Vagina (tissue), 2 donors: ENCODE measurements at regions not wholly inside any gene's neighbourhood (a gene's known extent, or its start where the extent isn't known, plus 50 kb on each side); places are given as distances from the start of the nearest gene placed in this dataset.

Experiments
- DNase-seq, 2 donors: peaks; one replicate each; pipeline ENCODE4 v3.0.0-alpha.2; 2017; ENCODE audit errors: extremely low spot score in 2 of 2
- H3K27ac ChIP-seq: fragments of 200-600 bp; sonication (generic); one replicate; pipeline ENCODE4 v1.5.1; 2019
- H3K27me3 ChIP-seq: fragments of 200-600 bp; sonication (generic); one replicate; pipeline ENCODE4 v1.5.1; 2019
- H3K36me3 ChIP-seq, 2 donors: fragments of 200-600 bp; sonication (generic); one replicate each; pipeline ENCODE4 v1.5.1; 2017 to 2019
- H3K4me1 ChIP-seq: fragments of 200-600 bp; sonication (generic); one replicate; pipeline ENCODE4 v1.5.1; 2019
- H3K4me3 ChIP-seq, 2 donors: fragments of 200-600 bp; sonication (generic); 1 replicate in 1 of 2; 2 replicates in 1 of 2; pipeline ENCODE4 v1.5.1; 2016 to 2019
- H3K9me3 ChIP-seq: fragments of 200-600 bp; sonication (generic); one replicate; pipeline ENCODE4 v1.5.1; 2019
- CTCF ChIP-seq, 3 experiments: fragments of 450-650 bp in 2 of 3; fragments of 200-600 bp in 1 of 3; sonication (generic) in 1 of 3; IDR thresholded peaks; one replicate each; pipeline ENCODE4 v1.5.1; 2017 to 2019; ENCODE audit warnings: antibody characterized with exemption in 3 of 3, mild to moderate bottlenecking in 2 of 3, moderate library complexity in 2 of 3
- POLR2A ChIP-seq, 2 donors: fragments of 450-650 bp; IDR thresholded peaks; one replicate each; pipeline ENCODE4 v1.6.1; 2017; ENCODE audit warnings: antibody characterized with exemption in 2 of 2, mild to moderate bottlenecking in 2 of 2, moderate library complexity in 2 of 2
- POLR2AphosphoS5 ChIP-seq, 2 donors: sonication (generic); formaldehyde crosslinking; IDR thresholded peaks; one replicate each; pipeline ENCODE4 v1.9.0; 2017; ENCODE audit warnings: antibody characterized with exemption in 2 of 2, mild to moderate bottlenecking in 2 of 2, low read depth in 1 of 2; ENCODE audit not compliant: insufficient read depth in 1 of 2
- intact Hi-C: fragments of 100-400 bp; cut with DNase I; formaldehyde crosslinking; loops from one replicate; pipeline ENCODE4 v1.15.1; 2023

GRCh38 chr1:14113271-14113670, 413.3 kb downstream of the PRDM2 start:
- intact Hi-C loops = loop anchor here (5.0 kb wide), 1 partner anchor 929 kb away; no protein-coding TSS in a partner anchor
- H3K9me3 ChIP-seq = no peaks in the 10 kb centered on the region
- no peak overlapping the region for H3K27ac ChIP-seq
- TF ChIP-seq CTCF (IDR thresholded peaks at IDR 0.05) = no peak
- no peak for TF ChIP-seq POLR2A (IDR thresholded peaks at IDR 0.05)
- TF ChIP-seq POLR2AphosphoS5 (IDR thresholded peaks at IDR 0.05; ENCODE audit: insufficient read depth in 1 of 2, low read depth in 1 of 2) = no peak
- peaks cover 5% of the 10 kb centered on the region for H3K4me1 ChIP-seq
- no peaks in the 10 kb centered on the region for H3K27me3 ChIP-seq
- no peaks in the 10 kb centered on the region for H3K36me3 ChIP-seq
- H3K4me3 ChIP-seq = no peak overlapping the region
- no peak for DNase-seq

GRCh38 chr1:14113841-14114567, 414.0 kb downstream of the PRDM2 start:
- H3K4me3 ChIP-seq = no peak overlapping the region
- intact Hi-C loops = loop anchor here (5.0 kb wide), 1 partner anchor 928 kb away; no protein-coding TSS in a partner anchor
- DNase-seq = no peak
- no peaks in the 10 kb centered on the region for H3K9me3 ChIP-seq
- TF ChIP-seq POLR2AphosphoS5 (IDR thresholded peaks at IDR 0.05; ENCODE audit: insufficient read depth in 1 of 2, low read depth in 1 of 2) (no peak), CTCF (IDR thresholded peaks at IDR 0.05) (peak in 2 of 3 experiments; percentile 30 to 41)
- H3K27ac ChIP-seq = no peak overlapping the region
- H3K4me1 ChIP-seq = no peaks in the 10 kb centered on the region
- H3K27me3 ChIP-seq = no peaks in the 10 kb centered on the region
- H3K36me3 ChIP-seq = no peaks in the 10 kb centered on the region

GRCh38 chr1:14115976-14116375, 416.0 kb downstream of the PRDM2 start:
- no peak for DNase-seq
- Histone ChIP-seq H3K9me3 (no peaks in the 10 kb centered on the region), H3K4me1 (no peaks in the 10 kb centered on the region), H3K36me3 (no peaks in the 10 kb centered on the region), H3K27ac (no peak overlapping the region), H3K27me3 (no peaks in the 10 kb centered on the region), H3K4me3 (no peak overlapping the region)
- TF ChIP-seq POLR2AphosphoS5 (IDR thresholded peaks at IDR 0.05; ENCODE audit: insufficient read depth in 1 of 2, low read depth in 1 of 2) = no peak
- no peak for TF ChIP-seq CTCF (IDR thresholded peaks at IDR 0.05)
- no peak for TF ChIP-seq POLR2A (IDR thresholded peaks at IDR 0.05)
- intact Hi-C loops = no loop called here

GRCh38 chr1:14117700-14118099, 417.7 kb downstream of the PRDM2 start:
- TF ChIP-seq POLR2AphosphoS5 (IDR thresholded peaks at IDR 0.05; ENCODE audit: insufficient read depth in 1 of 2, low read depth in 1 of 2) (no peak), POLR2A (IDR thresholded peaks at IDR 0.05) (no peak), CTCF (IDR thresholded peaks at IDR 0.05) (no peak)
- Histone ChIP-seq H3K27ac (no peak overlapping the region), H3K9me3 (no peaks in the 10 kb centered on the region), H3K4me3 (no peak overlapping the region), H3K36me3 (no peaks in the 10 kb centered on the region), H3K4me1 (no peaks in the 10 kb centered on the region), H3K27me3 (no peaks in the 10 kb centered on the region)
- intact Hi-C loops = no loop called here
- no peak for DNase-seq

GRCh38 chr1:14118691-14119485, 418.9 kb downstream of the PRDM2 start:
- TF ChIP-seq POLR2A (IDR thresholded peaks at IDR 0.05) = no peak
- TF ChIP-seq POLR2AphosphoS5 (IDR thresholded peaks at IDR 0.05; ENCODE audit: insufficient read depth in 1 of 2, low read depth in 1 of 2) = no peak
- no peak for TF ChIP-seq CTCF (IDR thresholded peaks at IDR 0.05)
- Histone ChIP-seq H3K36me3 (no peaks in the 10 kb centered on the region), H3K27ac (no peak overlapping the region), H3K9me3 (no peaks in the 10 kb centered on the region), H3K27me3 (no peaks in the 10 kb centered on the region), H3K4me3 (no peak overlapping the region), H3K4me1 (no peaks in the 10 kb centered on the region)
- intact Hi-C loops = no loop called here
- no peak for DNase-seq
